GM23338 (cell line): ENCODE measurements at regions not wholly inside any gene's neighbourhood (a gene's known extent, or its start where the extent isn't known, plus 50 kb on each side); places are given as distances from the start of the nearest gene placed in this dataset.

Experiments
- ATAC-seq: fragments of 200-7000 bp; cut with Tn5 transposase; 3 replicates; pipeline ENCODE4 v1.9.1; 2020
- DNase-seq: peaks from one replicate; pipeline ENCODE4 v3.0.0-alpha.2; 2015; ENCODE audit warnings: low spot score
- H2AFZ ChIP-seq: fragments of 200-600 bp; sonication (generic); 2 replicates; pipeline ENCODE4 v1.8.0; 2016; ENCODE audit warnings: antibody characterized with exemption, mild to moderate bottlenecking, moderate library complexity
- H3F3A ChIP-seq: fragments of 200-600 bp; sonication (generic); replicated peaks from 2 replicates; pipeline ENCODE4 v1.8.0; 2017; ENCODE audit warnings: antibody characterized with exemption, mixed run types, low read depth
- H3K27ac ChIP-seq: fragments of 200-600 bp; sonication (generic); 2 replicates; pipeline ENCODE4 v1.6.1; 2016; ENCODE audit warnings: low read depth
- H3K27me3 ChIP-seq: fragments of 200-600 bp; sonication (generic); 2 replicates; pipeline ENCODE4 v1.8.0; 2016; ENCODE audit warnings: mild to moderate bottlenecking, mixed run types, moderate library complexity; ENCODE audit not compliant: insufficient read depth
- H3K36me3 ChIP-seq: fragments of 200-600 bp; sonication (generic); 2 replicates; pipeline ENCODE4 v1.8.0; 2016; ENCODE audit warnings: mild to moderate bottlenecking; ENCODE audit not compliant: insufficient read depth
- H3K4me1 ChIP-seq: fragments of 200-600 bp; sonication (generic); 2 replicates; pipeline ENCODE4 v1.8.0; 2016; ENCODE audit warnings: mild to moderate bottlenecking, moderate library complexity; ENCODE audit not compliant: insufficient read depth
- H3K4me2 ChIP-seq: fragments of 200-600 bp; sonication (generic); 2 replicates; pipeline ENCODE4 v1.7.1; 2017; ENCODE audit warnings: mixed run types
- H3K4me3 ChIP-seq: fragments of 200-600 bp; sonication (generic); 2 replicates; pipeline ENCODE4 v1.6.1; 2016; ENCODE audit warnings: mixed run types
- H3K79me2 ChIP-seq: fragments of 200-600 bp; sonication (generic); replicated peaks from 2 replicates; pipeline ENCODE4 v1.8.0; 2017; ENCODE audit warnings: mild to moderate bottlenecking; ENCODE audit not compliant: insufficient read depth
- H3K9me2 ChIP-seq: fragments of 200-600 bp; sonication (generic); 2 replicates; pipeline ENCODE4 v1.8.0; 2017; ENCODE audit not compliant: insufficient read depth
- H4K20me1 ChIP-seq: fragments of 200-600 bp; sonication (generic); replicated peaks from 2 replicates; pipeline ENCODE4 v1.8.0; 2017; ENCODE audit warnings: mild to moderate bottlenecking; ENCODE audit not compliant: insufficient read depth
- H3K27ac Mint-ChIP-seq: 2 replicates; pipeline ENCODE4 v1.8.0; 2020; ENCODE audit warnings: inconsistent platforms, mild to moderate bottlenecking, moderate library complexity, mixed read lengths
- H3K27me3 Mint-ChIP-seq: 3 replicates; pipeline ENCODE4 v1.8.0; 2022; ENCODE audit warnings: low read depth, mild to moderate bottlenecking, moderate library complexity, mixed read lengths, inconsistent platforms; ENCODE audit not compliant: insufficient read depth, poor library complexity
- H3K36me3 Mint-ChIP-seq: 3 replicates; pipeline ENCODE4 v1.8.0; 2021; ENCODE audit warnings: low read depth, mild to moderate bottlenecking, inconsistent platforms, moderate library complexity, mixed read lengths
- H3K4me1 Mint-ChIP-seq: 3 replicates; pipeline ENCODE4 v1.8.0; 2020; ENCODE audit warnings: mild to moderate bottlenecking, inconsistent platforms, mixed read lengths
- H3K4me3 Mint-ChIP-seq: 3 replicates; pipeline ENCODE4 v1.8.0; 2021; ENCODE audit warnings: moderate library complexity, mild to moderate bottlenecking, inconsistent platforms, mixed read lengths
- H3K9me3 Mint-ChIP-seq: 3 replicates; pipeline ENCODE4 v1.8.0; 2020; ENCODE audit warnings: moderate library complexity, mild to moderate bottlenecking, inconsistent platforms, mixed read lengths
- CREB1 ChIP-seq: fragments of 250-450 bp; sonication (Bioruptor Pico); IDR thresholded peaks from 2 replicates; pipeline ENCODE4 v1.5.0; 2020; ENCODE audit warnings: low read depth, mild to moderate bottlenecking, moderate library complexity
- EZH2 ChIP-seq: fragments of 200-600 bp; sonication (generic); IDR thresholded peaks from one replicate; pipeline ENCODE4 v1.8.0; 2017; ENCODE audit warnings: antibody characterized with exemption, mild to moderate bottlenecking, low read depth; ENCODE audit not compliant: unreplicated experiment
- EZH2phosphoT487 ChIP-seq: fragments of 200-600 bp; sonication (generic); IDR thresholded peaks from one replicate; pipeline ENCODE4 v1.8.1; 2018; ENCODE audit warnings: antibody characterized with exemption; ENCODE audit not compliant: unreplicated experiment
- JUNB ChIP-seq: IDR thresholded peaks from one replicate; pipeline ENCODE4 v1.6.1; 2016; ENCODE audit warnings: antibody characterized with exemption; ENCODE audit not compliant: unreplicated experiment
- NANOG ChIP-seq: IDR thresholded peaks from 2 replicates; pipeline ENCODE4 v1.6.1; 2016; ENCODE audit warnings: antibody characterized with exemption, borderline replicate concordance
- POLR2AphosphoS5 ChIP-seq: IDR thresholded peaks from 2 replicates; pipeline ENCODE4 v1.6.1; 2016; ENCODE audit warnings: antibody characterized with exemption, low read depth
- STAT1 ChIP-seq: IDR thresholded peaks from one replicate; pipeline ENCODE4 v1.6.1; 2016; ENCODE audit warnings: antibody characterized with exemption; ENCODE audit not compliant: unreplicated experiment
- ZNF114 ChIP-seq: fragments of 250-450 bp; sonication (Bioruptor Pico); IDR thresholded peaks from 2 replicates; pipeline ENCODE4 v1.5.0; 2020; ENCODE audit warnings: mild to moderate bottlenecking, moderate library complexity
- ZNF331 ChIP-seq: fragments of 250-450 bp; sonication (Bioruptor Pico); IDR thresholded peaks from 2 replicates; pipeline ENCODE4 v1.5.0; 2020; ENCODE audit warnings: low read depth, mild to moderate bottlenecking, moderate library complexity
- TF ChIP-seq, protein P1 (sequence below): IDR thresholded peaks from one replicate; pipeline ENCODE4 v1.6.1; 2018; ENCODE audit warnings: antibody characterized with exemption; ENCODE audit not compliant: unreplicated experiment
- TF ChIP-seq, protein P2 (sequence below): fragments of 250-450 bp; sonication (Bioruptor Pico); IDR thresholded peaks from 2 replicates; pipeline ENCODE4 v1.5.0; 2020; ENCODE audit warnings: mild to moderate bottlenecking, moderate library complexity
- TF ChIP-seq, protein P3 (sequence below), 2 experiments: fragments of 200-600 bp in 1 of 2; sonication (generic) in 1 of 2; conservative IDR thresholded peaks; 2 replicates each; pipeline versions ENCODE4 v1.5.1 to v1.6.1; 2016 to 2017; ENCODE audit warnings: antibody characterized with exemption in 2 of 2, low read depth in 2 of 2, mild to moderate bottlenecking in 2 of 2, moderate library complexity in 1 of 2
- TF ChIP-seq, protein P4 (sequence below): IDR thresholded peaks from 2 replicates; pipeline ENCODE4 v1.6.1; 2016; ENCODE audit warnings: antibody characterized with exemption

DNA sequence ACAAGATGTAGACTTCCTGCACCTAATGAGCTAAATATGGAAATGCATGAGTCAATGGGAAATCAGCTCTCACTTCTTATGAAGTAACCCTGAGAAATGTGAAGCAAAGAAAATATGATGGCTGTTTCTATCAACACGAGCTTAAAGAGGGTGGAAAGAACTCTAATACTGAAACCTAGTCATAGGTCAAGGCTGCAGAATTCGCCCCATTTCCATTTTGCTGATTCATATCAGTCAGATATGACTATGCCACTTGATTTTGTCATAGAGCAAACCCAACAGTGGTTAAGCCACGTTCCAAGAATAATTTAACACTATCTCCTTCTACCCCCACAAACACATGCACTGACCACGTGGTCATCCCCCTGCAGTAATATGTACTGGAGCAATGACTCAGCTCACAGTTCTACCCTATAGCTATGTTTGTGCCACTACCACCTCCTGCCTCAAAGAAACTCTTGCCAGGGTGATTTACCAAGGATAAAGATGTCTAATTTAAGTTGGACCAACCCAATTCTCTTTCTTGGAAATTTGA, 157.5 kb downstream of the TMTC3 start:
- no peaks in the 10 kb centered on the region for H3K36me3 ChIP-seq
- Mint-ChIP-seq H3K27ac (peak overlapping the region; percentile 45), H3K4me1 (peaks cover 3% of the 10 kb centered on the region; the same call in 2 of the 3 replicates), H3K9me3 (no peaks in the 10 kb centered on the region), H3K27me3 (peaks cover 1% of the 10 kb centered on the region), H3K4me3 (no peak overlapping the region), H3K36me3 (no peaks in the 10 kb centered on the region)
- no peaks in the 10 kb centered on the region for H3K79me2 ChIP-seq
- peak overlapping the region; percentile 49; the same call in 1 of the 2 replicates for H2AFZ ChIP-seq
- ATAC-seq (no peak), DNase-seq (no peak)
- H4K20me1 ChIP-seq: no peaks in the 10 kb centered on the region
- no peak overlapping the region for H3K4me2 ChIP-seq
- H3K4me1 ChIP-seq: no peaks in the 10 kb centered on the region
- H3K27me3 ChIP-seq: no peaks in the 10 kb centered on the region
- no peaks in the 10 kb centered on the region for H3F3A ChIP-seq
- peaks cover 12% of the 10 kb centered on the region for H3K9me2 ChIP-seq
- TF ChIP-seq EZH2phosphoT487: no peak
- TF ChIP-seq JUNB: no peak
- TF ChIP-seq ZNF114: no peak
- TF ChIP-seq, protein P1, sequence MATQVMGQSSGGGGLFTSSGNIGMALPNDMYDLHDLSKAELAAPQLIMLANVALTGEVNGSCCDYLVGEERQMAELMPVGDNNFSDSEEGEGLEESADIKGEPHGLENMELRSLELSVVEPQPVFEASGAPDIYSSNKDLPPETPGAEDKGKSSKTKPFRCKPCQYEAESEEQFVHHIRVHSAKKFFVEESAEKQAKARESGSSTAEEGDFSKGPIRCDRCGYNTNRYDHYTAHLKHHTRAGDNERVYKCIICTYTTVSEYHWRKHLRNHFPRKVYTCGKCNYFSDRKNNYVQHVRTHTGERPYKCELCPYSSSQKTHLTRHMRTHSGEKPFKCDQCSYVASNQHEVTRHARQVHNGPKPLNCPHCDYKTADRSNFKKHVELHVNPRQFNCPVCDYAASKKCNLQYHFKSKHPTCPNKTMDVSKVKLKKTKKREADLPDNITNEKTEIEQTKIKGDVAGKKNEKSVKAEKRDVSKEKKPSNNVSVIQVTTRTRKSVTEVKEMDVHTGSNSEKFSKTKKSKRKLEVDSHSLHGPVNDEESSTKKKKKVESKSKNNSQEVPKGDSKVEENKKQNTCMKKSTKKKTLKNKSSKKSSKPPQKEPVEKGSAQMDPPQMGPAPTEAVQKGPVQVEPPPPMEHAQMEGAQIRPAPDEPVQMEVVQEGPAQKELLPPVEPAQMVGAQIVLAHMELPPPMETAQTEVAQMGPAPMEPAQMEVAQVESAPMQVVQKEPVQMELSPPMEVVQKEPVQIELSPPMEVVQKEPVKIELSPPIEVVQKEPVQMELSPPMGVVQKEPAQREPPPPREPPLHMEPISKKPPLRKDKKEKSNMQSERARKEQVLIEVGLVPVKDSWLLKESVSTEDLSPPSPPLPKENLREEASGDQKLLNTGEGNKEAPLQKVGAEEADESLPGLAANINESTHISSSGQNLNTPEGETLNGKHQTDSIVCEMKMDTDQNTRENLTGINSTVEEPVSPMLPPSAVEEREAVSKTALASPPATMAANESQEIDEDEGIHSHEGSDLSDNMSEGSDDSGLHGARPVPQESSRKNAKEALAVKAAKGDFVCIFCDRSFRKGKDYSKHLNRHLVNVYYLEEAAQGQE: no peak
- no peak for TF ChIP-seq POLR2AphosphoS5
- no peak for TF ChIP-seq STAT1
- no peak for TF ChIP-seq NANOG
- TF ChIP-seq, protein P2, sequence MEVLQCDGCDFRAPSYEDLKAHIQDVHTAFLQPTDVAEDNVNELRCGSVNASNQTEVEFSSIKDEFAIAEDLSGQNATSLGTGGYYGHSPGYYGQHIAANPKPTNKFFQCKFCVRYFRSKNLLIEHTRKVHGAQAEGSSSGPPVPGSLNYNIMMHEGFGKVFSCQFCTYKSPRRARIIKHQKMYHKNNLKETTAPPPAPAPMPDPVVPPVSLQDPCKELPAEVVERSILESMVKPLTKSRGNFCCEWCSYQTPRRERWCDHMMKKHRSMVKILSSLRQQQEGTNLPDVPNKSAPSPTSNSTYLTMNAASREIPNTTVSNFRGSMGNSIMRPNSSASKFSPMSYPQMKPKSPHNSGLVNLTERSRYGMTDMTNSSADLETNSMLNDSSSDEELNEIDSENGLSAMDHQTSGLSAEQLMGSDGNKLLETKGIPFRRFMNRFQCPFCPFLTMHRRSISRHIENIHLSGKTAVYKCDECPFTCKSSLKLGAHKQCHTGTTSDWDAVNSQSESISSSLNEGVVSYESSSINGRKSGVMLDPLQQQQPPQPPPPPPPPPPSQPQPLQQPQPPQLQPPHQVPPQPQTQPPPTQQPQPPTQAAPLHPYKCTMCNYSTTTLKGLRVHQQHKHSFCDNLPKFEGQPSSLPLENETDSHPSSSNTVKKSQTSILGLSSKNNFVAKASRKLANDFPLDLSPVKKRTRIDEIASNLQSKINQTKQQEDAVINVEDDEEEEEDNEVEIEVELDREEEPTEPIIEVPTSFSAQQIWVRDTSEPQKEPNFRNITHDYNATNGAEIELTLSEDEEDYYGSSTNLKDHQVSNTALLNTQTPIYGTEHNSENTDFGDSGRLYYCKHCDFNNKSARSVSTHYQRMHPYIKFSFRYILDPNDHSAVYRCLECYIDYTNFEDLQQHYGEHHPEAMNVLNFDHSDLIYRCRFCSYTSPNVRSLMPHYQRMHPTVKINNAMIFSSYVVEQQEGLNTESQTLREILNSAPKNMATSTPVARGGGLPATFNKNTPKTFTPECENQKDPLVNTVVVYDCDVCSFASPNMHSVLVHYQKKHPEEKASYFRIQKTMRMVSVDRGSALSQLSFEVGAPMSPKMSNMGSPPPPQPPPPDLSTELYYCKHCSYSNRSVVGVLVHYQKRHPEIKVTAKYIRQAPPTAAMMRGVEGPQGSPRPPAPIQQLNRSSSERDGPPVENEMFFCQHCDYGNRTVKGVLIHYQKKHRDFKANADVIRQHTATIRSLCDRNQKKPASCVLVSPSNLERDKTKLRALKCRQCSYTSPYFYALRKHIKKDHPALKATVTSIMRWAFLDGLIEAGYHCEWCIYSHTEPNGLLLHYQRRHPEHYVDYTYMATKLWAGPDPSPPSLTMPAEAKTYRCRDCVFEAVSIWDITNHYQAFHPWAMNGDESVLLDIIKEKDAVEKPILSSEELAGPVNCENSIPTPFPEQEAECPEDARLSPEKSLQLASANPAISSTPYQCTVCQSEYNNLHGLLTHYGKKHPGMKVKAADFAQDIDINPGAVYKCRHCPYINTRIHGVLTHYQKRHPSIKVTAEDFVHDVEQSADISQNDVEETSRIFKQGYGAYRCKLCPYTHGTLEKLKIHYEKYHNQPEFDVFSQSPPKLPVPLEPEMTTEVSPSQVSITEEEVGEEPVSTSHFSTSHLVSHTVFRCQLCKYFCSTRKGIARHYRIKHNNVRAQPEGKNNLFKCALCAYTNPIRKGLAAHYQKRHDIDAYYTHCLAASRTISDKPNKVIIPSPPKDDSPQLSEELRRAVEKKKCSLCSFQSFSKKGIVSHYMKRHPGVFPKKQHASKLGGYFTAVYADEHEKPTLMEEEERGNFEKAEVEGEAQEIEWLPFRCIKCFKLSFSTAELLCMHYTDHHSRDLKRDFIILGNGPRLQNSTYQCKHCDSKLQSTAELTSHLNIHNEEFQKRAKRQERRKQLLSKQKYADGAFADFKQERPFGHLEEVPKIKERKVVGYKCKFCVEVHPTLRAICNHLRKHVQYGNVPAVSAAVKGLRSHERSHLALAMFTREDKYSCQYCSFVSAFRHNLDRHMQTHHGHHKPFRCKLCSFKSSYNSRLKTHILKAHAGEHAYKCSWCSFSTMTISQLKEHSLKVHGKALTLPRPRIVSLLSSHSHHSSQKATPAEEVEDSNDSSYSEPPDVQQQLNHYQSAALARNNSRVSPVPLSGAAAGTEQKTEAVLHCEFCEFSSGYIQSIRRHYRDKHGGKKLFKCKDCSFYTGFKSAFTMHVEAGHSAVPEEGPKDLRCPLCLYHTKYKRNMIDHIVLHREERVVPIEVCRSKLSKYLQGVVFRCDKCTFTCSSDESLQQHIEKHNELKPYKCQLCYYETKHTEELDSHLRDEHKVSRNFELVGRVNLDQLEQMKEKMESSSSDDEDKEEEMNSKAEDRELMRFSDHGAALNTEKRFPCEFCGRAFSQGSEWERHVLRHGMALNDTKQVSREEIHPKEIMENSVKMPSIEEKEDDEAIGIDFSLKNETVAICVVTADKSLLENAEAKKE (CRISPR knock-in tag): no peak
- TF ChIP-seq, protein P3, sequence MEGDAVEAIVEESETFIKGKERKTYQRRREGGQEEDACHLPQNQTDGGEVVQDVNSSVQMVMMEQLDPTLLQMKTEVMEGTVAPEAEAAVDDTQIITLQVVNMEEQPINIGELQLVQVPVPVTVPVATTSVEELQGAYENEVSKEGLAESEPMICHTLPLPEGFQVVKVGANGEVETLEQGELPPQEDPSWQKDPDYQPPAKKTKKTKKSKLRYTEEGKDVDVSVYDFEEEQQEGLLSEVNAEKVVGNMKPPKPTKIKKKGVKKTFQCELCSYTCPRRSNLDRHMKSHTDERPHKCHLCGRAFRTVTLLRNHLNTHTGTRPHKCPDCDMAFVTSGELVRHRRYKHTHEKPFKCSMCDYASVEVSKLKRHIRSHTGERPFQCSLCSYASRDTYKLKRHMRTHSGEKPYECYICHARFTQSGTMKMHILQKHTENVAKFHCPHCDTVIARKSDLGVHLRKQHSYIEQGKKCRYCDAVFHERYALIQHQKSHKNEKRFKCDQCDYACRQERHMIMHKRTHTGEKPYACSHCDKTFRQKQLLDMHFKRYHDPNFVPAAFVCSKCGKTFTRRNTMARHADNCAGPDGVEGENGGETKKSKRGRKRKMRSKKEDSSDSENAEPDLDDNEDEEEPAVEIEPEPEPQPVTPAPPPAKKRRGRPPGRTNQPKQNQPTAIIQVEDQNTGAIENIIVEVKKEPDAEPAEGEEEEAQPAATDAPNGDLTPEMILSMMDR (conservative IDR thresholded peaks at IDR 0.05; ENCODE audit: low read depth in 2 of 2): no peak
- TF ChIP-seq ZNF331 (CRISPR knock-in tag): no peak
- TF ChIP-seq, protein P4, sequence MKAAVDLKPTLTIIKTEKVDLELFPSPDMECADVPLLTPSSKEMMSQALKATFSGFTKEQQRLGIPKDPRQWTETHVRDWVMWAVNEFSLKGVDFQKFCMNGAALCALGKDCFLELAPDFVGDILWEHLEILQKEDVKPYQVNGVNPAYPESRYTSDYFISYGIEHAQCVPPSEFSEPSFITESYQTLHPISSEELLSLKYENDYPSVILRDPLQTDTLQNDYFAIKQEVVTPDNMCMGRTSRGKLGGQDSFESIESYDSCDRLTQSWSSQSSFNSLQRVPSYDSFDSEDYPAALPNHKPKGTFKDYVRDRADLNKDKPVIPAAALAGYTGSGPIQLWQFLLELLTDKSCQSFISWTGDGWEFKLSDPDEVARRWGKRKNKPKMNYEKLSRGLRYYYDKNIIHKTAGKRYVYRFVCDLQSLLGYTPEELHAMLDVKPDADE: no peak
- TF ChIP-seq EZH2: no peak
- no peak for TF ChIP-seq CREB1 (CRISPR knock-in tag)
- H3K27ac ChIP-seq: no peak overlapping the region
- H3K4me3 ChIP-seq: no peak overlapping the region
